GM10266 (cell line): ENCODE measurements at regions not wholly inside any gene's neighbourhood (a gene's known extent, or its start where the extent isn't known, plus 50 kb on each side); places are given as distances from the start of the nearest gene placed in this dataset.

Experiments
- DNase-seq: peaks from one replicate; pipeline ENCODE4 v3.0.0; 2012; ENCODE audit errors: extremely low spot score
- TF ChIP-seq, protein P1 (sequence below): IDR thresholded peaks from 2 replicates; pipeline ENCODE4 v1.5.1; 2012; ENCODE audit warnings: mild to moderate bottlenecking, low read depth; ENCODE audit not compliant: control insufficient read depth, insufficient read depth; ENCODE audit errors: missing control alignments

DNA sequence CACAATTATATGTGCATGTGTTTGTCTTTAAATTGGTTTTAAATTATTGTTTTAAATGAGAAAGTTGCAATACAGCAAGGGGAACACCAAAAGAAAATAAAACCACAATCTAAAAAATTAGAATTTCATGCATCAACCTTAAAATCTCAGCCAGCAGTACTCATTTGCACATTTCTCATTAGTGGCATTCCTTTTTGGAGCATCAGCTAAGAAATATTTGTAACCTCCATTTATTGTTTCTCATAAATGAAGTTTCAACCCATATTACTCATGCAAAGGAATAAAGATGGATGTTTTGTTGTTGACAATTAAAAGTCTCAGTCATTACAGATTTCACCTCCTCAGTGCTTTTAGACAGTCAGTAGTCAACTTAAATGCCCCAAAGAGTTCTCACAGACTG is 160.1 kb downstream of the TBX15 start:
- TF ChIP-seq, protein P1, sequence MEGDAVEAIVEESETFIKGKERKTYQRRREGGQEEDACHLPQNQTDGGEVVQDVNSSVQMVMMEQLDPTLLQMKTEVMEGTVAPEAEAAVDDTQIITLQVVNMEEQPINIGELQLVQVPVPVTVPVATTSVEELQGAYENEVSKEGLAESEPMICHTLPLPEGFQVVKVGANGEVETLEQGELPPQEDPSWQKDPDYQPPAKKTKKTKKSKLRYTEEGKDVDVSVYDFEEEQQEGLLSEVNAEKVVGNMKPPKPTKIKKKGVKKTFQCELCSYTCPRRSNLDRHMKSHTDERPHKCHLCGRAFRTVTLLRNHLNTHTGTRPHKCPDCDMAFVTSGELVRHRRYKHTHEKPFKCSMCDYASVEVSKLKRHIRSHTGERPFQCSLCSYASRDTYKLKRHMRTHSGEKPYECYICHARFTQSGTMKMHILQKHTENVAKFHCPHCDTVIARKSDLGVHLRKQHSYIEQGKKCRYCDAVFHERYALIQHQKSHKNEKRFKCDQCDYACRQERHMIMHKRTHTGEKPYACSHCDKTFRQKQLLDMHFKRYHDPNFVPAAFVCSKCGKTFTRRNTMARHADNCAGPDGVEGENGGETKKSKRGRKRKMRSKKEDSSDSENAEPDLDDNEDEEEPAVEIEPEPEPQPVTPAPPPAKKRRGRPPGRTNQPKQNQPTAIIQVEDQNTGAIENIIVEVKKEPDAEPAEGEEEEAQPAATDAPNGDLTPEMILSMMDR, result no peak
- DNase-seq, result no peak

DNA sequence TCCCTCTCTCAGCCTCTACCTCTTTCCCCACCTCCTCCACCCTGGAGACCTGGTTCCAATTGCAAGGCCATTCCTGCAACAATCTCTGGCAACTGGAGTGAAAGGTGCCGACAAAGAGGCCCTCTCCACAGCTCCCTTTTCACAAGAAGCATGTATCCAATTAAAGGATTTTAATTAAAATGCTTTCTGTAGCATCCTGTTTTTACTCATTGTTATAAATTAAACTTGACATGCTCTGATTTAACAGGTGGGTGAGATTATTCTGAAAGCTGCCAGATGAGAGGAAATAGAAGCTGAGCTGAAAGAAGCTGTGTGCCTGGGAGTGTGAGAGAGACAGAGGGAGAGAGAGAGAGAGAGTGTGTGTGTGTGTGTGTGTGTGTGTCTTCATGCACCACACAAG is 160.5 kb downstream of the TBX15 start:
- DNase-seq, result no peak
- TF ChIP-seq, protein P1, result no peak

DNA sequence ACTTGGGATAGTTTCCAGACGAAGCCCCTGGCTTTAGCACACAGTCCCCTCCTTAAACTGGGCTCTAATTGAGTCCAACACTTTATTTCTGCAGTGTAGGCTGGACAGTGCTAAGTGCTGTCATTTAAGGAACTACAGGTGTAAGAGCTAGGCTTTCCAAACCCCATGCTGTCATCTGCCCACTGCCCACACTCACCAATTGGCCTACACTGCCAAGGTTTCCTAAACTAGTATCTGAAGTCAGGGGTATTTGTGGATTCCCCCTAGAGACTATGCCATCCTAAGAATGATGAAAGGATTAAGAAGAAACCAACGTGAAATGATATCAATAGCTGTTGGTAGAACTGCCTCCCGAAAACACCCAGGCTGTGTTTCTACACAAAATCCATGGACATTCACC is 160.9 kb downstream of the TBX15 start:
- TF ChIP-seq, protein P1, result no peak
- DNase-seq, result no peak

DNA sequence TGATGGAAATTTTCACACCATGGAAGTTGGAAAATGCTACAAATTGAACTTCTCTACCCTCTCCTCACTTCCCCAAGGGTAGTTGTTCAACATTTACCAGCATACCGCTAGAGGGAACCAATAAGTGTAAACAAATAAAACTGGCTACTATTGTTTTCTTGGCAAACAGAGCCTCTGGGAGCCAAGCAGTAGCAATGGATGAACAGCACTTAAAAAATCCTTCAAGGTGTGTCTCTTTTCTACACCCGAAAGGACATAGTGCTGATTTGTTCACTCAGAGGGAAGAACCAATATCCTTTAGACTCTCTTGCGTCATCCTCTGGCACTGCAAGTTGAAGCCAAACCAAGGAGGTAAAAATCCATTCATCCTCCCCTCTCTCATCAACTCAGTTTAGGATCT is 161.5 kb downstream of the TBX15 start:
- DNase-seq, result no peak
- TF ChIP-seq, protein P1, result peak; percentile 16

DNA sequence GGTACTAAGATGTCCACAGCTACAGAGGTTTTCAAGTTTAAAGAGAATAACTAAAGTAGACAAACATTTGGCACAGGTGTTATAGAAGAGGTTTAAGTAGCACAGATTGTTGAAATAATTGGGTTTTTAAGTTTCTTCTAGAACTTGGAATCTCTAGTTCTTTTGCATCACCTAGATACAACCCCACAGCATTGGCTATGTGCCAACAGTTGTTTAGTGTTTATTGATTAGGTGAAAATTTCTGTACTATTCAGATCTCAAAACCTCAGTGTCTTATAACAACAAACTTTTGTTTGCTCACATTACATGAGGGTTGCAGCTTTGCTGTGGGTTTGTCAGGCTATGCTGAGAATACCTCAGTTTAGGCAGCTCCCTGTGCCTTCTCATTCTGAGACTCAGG is 162.5 kb downstream of the TBX15 start:
- TF ChIP-seq, protein P1, result no peak

DNA sequence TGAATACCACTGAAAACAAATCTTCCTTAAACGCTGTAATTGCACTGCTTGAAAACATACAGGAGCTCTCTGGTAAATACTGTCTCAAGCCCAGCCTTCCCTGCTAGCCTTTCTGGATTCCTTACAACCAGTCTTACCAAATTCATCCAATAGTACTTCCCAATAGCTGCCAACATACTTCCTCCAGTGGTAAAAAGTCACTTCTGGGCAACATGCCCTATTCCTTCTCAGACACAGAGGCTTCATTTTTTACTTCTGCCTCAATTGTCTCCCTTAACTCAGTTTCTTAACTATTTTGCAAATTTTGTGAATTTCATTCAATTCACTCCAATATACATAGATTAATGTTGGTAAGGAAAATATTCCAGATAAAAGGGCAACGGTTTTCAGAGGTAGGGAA is 166.3 kb downstream of the TBX15 start:
- TF ChIP-seq, protein P1, result no peak
- no peak for DNase-seq

More for the DNA sequence above, 162.5 kb downstream of the TBX15 start:
- DNase-seq, result no peak

DNA sequence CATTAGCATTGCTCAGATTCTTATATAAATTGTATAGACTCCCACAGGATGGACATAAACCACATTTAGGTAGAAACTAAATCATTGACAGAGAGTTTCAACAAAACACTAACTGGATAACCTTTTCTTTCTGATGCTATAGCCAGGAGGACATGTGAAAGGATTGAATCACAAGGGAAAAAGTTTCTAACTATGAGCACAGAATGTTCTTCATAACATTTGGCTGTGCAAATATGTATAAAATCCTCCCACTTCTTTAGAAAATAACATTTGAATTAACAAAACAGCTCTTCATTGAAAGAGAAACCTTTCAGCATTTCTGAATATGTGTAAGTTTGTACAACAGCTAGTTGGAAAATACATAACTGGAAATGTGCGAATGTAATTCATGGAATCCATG is 167.3 kb downstream of the TBX15 start:
- DNase-seq, result no peak
- TF ChIP-seq, protein P1, result no peak
